ENCODE measurements at regions not wholly inside any gene's neighbourhood (a gene's known extent, or its start where the extent isn't known, plus 50 kb on each side); places are given as distances from the start of the nearest gene placed in this dataset.

- CTCF ChIA-PET = no interaction called here
- Mint-ChIP-seq H3K27ac (no peak overlapping the region), H3K9me3 (peaks cover 63% of the 10 kb centered on the region), H3K27me3 (ENCODE audit: low read depth) (no peaks in the 10 kb centered on the region; the same call in 1 of the 2 replicates), H3K4me1 (peaks cover 19% of the 10 kb centered on the region), H3K36me3 (peaks cover 42% of the 10 kb centered on the region), H3K4me3 (no peak overlapping the region)
- no peak for ATAC-seq
- POLR2A ChIA-PET = no interaction called here
- no peak for DNase-seq (ENCODE audit: low spot score)
- TF ChIP-seq SP1 (CRISPR knock-in tag; conservative IDR thresholded peaks at IDR 0.05) = no peak
Observed at GRCh38 chr12:127500512-127501035, 766.4 kb upstream of the TMEM132C start.

- peaks cover 50% of the 10 kb centered on the region for H3K36me3 Mint-ChIP-seq
- H3K4me1 Mint-ChIP-seq = peaks cover 19% of the 10 kb centered on the region
- TF ChIP-seq, protein P1, sequence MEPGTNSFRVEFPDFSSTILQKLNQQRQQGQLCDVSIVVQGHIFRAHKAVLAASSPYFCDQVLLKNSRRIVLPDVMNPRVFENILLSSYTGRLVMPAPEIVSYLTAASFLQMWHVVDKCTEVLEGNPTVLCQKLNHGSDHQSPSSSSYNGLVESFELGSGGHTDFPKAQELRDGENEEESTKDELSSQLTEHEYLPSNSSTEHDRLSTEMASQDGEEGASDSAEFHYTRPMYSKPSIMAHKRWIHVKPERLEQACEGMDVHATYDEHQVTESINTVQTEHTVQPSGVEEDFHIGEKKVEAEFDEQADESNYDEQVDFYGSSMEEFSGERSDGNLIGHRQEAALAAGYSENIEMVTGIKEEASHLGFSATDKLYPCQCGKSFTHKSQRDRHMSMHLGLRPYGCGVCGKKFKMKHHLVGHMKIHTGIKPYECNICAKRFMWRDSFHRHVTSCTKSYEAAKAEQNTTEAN (CRISPR knock-in tag; IDR thresholded peaks at IDR 0.05) = no peak
- TF ChIP-seq ESRRA (CRISPR knock-in tag; IDR thresholded peaks at IDR 0.05; ENCODE audit: borderline replicate concordance) = no peak
- no peak for TF ChIP-seq TEAD4 (CRISPR knock-in tag; IDR thresholded peaks at IDR 0.05)
- no peak for TF ChIP-seq MLX (CRISPR knock-in tag; IDR thresholded peaks at IDR 0.05)
- no peak for TF ChIP-seq GABPB1 (CRISPR knock-in tag; IDR thresholded peaks at IDR 0.05)
- no peak for TF ChIP-seq ATF2 (CRISPR knock-in tag; IDR thresholded peaks at IDR 0.05; ENCODE audit: borderline replicate concordance, low read depth)
- no peak for TF ChIP-seq FOXJ3 (CRISPR knock-in tag; IDR thresholded peaks at IDR 0.05; ENCODE audit: borderline replicate concordance)
- no peak for TF ChIP-seq TEAD1 (CRISPR knock-in tag; IDR thresholded peaks at IDR 0.05)
- TF ChIP-seq, protein P2, sequence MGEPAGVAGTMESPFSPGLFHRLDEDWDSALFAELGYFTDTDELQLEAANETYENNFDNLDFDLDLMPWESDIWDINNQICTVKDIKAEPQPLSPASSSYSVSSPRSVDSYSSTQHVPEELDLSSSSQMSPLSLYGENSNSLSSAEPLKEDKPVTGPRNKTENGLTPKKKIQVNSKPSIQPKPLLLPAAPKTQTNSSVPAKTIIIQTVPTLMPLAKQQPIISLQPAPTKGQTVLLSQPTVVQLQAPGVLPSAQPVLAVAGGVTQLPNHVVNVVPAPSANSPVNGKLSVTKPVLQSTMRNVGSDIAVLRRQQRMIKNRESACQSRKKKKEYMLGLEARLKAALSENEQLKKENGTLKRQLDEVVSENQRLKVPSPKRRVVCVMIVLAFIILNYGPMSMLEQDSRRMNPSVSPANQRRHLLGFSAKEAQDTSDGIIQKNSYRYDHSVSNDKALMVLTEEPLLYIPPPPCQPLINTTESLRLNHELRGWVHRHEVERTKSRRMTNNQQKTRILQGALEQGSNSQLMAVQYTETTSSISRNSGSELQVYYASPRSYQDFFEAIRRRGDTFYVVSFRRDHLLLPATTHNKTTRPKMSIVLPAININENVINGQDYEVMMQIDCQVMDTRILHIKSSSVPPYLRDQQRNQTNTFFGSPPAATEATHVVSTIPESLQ (CRISPR knock-in tag; IDR thresholded peaks at IDR 0.05) = no peak
- no peak for TF ChIP-seq SMAD4 (CRISPR knock-in tag; IDR thresholded peaks at IDR 0.05)
- TF ChIP-seq CBFB (CRISPR knock-in tag; IDR thresholded peaks at IDR 0.05; ENCODE audit: low read depth) = no peak
- TF ChIP-seq, protein P3, sequence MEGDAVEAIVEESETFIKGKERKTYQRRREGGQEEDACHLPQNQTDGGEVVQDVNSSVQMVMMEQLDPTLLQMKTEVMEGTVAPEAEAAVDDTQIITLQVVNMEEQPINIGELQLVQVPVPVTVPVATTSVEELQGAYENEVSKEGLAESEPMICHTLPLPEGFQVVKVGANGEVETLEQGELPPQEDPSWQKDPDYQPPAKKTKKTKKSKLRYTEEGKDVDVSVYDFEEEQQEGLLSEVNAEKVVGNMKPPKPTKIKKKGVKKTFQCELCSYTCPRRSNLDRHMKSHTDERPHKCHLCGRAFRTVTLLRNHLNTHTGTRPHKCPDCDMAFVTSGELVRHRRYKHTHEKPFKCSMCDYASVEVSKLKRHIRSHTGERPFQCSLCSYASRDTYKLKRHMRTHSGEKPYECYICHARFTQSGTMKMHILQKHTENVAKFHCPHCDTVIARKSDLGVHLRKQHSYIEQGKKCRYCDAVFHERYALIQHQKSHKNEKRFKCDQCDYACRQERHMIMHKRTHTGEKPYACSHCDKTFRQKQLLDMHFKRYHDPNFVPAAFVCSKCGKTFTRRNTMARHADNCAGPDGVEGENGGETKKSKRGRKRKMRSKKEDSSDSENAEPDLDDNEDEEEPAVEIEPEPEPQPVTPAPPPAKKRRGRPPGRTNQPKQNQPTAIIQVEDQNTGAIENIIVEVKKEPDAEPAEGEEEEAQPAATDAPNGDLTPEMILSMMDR (IDR thresholded peaks at IDR 0.05) = no peak
- TF ChIP-seq HMGA2 (CRISPR knock-in tag; IDR thresholded peaks at IDR 0.05) = no peak
- TF ChIP-seq, protein P4, sequence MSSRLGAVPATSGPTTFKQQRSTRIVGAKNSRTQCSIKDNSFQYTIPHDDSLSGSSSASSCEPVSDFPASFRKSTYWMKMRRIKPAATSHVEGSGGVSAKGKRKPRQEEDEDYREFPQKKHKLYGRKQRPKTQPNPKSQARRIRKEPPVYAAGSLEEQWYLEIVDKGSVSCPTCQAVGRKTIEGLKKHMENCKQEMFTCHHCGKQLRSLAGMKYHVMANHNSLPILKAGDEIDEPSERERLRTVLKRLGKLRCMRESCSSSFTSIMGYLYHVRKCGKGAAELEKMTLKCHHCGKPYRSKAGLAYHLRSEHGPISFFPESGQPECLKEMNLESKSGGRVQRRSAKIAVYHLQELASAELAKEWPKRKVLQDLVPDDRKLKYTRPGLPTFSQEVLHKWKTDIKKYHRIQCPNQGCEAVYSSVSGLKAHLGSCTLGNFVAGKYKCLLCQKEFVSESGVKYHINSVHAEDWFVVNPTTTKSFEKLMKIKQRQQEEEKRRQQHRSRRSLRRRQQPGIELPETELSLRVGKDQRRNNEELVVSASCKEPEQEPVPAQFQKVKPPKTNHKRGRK (CRISPR knock-in tag; IDR thresholded peaks at IDR 0.05; ENCODE audit: borderline replicate concordance) = no peak
- TF ChIP-seq FOXK1 (CRISPR knock-in tag; IDR thresholded peaks at IDR 0.05) = no peak
- TF ChIP-seq ZNF219 (CRISPR knock-in tag; IDR thresholded peaks at IDR 0.05; ENCODE audit: borderline replicate concordance) = no peak
- TF ChIP-seq HMGXB4 (CRISPR knock-in tag; IDR thresholded peaks at IDR 0.05) = no peak
- no peak for TF ChIP-seq CREB1 (CRISPR knock-in tag; IDR thresholded peaks at IDR 0.05)
- TF ChIP-seq E2F1 (CRISPR knock-in tag; IDR thresholded peaks at IDR 0.05) = no peak
- no peak for TF ChIP-seq MXD4 (CRISPR knock-in tag; IDR thresholded peaks at IDR 0.05; ENCODE audit: borderline replicate concordance)
- no peak overlapping the region for H3K27ac Mint-ChIP-seq
- peaks cover 4% of the 10 kb centered on the region for H3K27me3 Mint-ChIP-seq (ENCODE audit: low read depth)
- ChIA-PET CTCF (no interaction called here), POLR2A (no interaction called here)
- H3K9me3 Mint-ChIP-seq = peaks cover 71% of the 10 kb centered on the region
- H3K4me3 Mint-ChIP-seq = no peak overlapping the region
- ATAC-seq (no peak), DNase-seq (ENCODE audit: low spot score) (no peak)
Observed at GRCh38 chr12:127501916-127502315, 765.1 kb upstream of the TMEM132C start.
